ENCODE measurements at regions not wholly inside any gene's neighbourhood (a gene's known extent, or its start where the extent isn't known, plus 50 kb on each side); places are given as distances from the start of the nearest gene placed in this dataset.

DNA sequence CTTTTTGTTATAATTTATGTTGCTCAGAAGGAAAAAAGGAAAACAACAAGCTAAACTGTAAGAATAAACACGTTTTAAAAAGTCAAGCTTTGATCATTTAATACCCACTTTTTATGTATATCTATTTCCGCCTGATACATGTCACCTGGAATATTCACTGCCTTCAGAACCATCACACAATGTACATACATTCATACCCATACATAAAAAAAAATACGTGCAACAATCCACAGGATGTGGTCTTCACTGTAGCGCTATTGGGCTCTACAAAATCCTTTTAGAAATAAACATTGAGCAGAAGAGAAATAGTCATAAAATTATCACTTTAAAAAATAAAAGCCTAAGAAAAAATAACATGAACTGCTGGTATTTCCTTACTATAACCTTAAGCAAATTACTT, 1078.9 kb upstream of the LRRTM3 start:
- DNase-seq: no peak

DNA sequence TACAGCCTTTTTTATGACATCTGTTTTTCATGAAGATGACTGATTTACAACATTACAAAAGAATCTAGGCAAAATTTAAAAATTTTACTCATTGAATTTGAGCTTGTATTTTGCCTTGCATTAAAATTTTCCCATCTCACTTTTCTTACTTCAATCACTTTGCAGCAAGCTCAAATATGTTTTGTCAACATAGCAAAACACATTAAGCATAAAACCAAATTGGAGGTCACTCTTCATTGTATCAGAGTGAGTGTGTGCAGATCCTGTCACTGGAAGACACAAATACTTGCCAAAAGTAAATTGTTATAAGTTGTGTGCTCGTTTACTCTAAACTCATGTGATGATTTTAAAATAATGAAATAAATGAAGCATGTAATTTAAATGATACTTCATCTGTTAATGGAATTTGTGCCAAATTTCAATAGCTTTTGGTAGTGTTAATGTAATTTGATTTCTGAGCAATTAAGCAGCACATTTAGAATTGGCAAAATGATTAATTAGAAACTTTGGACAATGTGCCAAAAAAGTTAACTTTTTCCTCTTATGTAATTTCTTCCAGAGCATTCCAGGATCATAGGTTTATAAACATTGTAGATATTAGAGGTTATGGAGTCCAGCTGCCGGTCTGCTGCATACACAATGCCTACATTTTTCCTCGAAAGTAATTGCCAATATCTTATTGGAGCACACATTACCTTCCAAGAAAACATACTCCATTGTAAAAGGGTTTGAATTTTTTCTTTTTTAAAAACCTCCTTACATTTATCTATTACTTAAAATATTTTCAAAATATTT, 1078.2 kb upstream of the LRRTM3 start:
- no peak for DNase-seq

- no peak for DNase-seq
Measured at GRCh38 chr10:65858841-65859240, 1067.0 kb upstream of the LRRTM3 start.

GRCh38 chr10:65861249-65861648, 1064.6 kb upstream of the LRRTM3 start:
- DNase-seq: no peak

Measured in NK-92 treated with Interleukin-12 subunit alpha and Interleukin-12 subunit beta, amount 100 ng/mL, for 24 hours (cell line).